ENCODE measurements at regions not wholly inside any gene's neighbourhood (a gene's known extent, or its start where the extent isn't known, plus 50 kb on each side); places are given as distances from the start of the nearest gene placed in this dataset.

GRCh38 chr12:77777274-77777673 is 53.4 kb upstream of the NAV3 start:
- Mint-ChIP-seq H3K27me3 (ENCODE audit: low read depth) (no peaks in the 10 kb centered on the region), H3K36me3 (ENCODE audit: insufficient read depth) (no peaks in the 10 kb centered on the region), H3K9me3 (peaks cover 3% of the 10 kb centered on the region), H3K4me3 (no peak overlapping the region), H3K4me1 (ENCODE audit: low read depth) (no peaks in the 10 kb centered on the region)
- ATAC-seq (no peak), DNase-seq (no peak)

GRCh38 chr12:77774761-77775160 is 55.9 kb upstream of the NAV3 start:
- peaks cover 8% of the 10 kb centered on the region for H3K9me3 Mint-ChIP-seq
- H3K27me3 Mint-ChIP-seq (ENCODE audit: low read depth) = no peaks in the 10 kb centered on the region
- H3K4me1 Mint-ChIP-seq (ENCODE audit: low read depth) = no peaks in the 10 kb centered on the region
- DNase-seq = no peak
- H3K4me3 Mint-ChIP-seq = no peak overlapping the region
- no peak for ATAC-seq
- H3K36me3 Mint-ChIP-seq (ENCODE audit: insufficient read depth) = no peaks in the 10 kb centered on the region

GRCh38 chr12:77772676-77773298 is 57.9 kb upstream of the NAV3 start:
- no peak for ATAC-seq
- H3K4me1 Mint-ChIP-seq (ENCODE audit: low read depth) = no peaks in the 10 kb centered on the region
- no peaks in the 10 kb centered on the region for H3K27me3 Mint-ChIP-seq (ENCODE audit: low read depth)
- H3K36me3 Mint-ChIP-seq (ENCODE audit: insufficient read depth) = no peaks in the 10 kb centered on the region
- no peak for DNase-seq
- no peak overlapping the region for H3K4me3 Mint-ChIP-seq
- H3K9me3 Mint-ChIP-seq = peaks cover 12% of the 10 kb centered on the region

GRCh38 chr12:77768558-77768957 is 62.1 kb upstream of the NAV3 start:
- no peak for ATAC-seq
- no peak for DNase-seq
- Mint-ChIP-seq H3K9me3 (peaks cover 11% of the 10 kb centered on the region), H3K4me3 (no peak overlapping the region), H3K27me3 (ENCODE audit: low read depth) (no peaks in the 10 kb centered on the region), H3K36me3 (ENCODE audit: insufficient read depth) (no peaks in the 10 kb centered on the region), H3K4me1 (ENCODE audit: low read depth) (no peaks in the 10 kb centered on the region)

GRCh38 chr12:77767756-77768343 is 62.8 kb upstream of the NAV3 start:
- Mint-ChIP-seq H3K4me3 (no peak overlapping the region), H3K4me1 (ENCODE audit: low read depth) (no peaks in the 10 kb centered on the region), H3K36me3 (ENCODE audit: insufficient read depth) (no peaks in the 10 kb centered on the region), H3K27me3 (ENCODE audit: low read depth) (no peaks in the 10 kb centered on the region), H3K9me3 (peaks cover 11% of the 10 kb centered on the region)
- no peak for DNase-seq
- ATAC-seq = no peak

- H3K4me1 Mint-ChIP-seq (ENCODE audit: low read depth) = no peaks in the 10 kb centered on the region
- ATAC-seq = no peak
Measured at GRCh38 chr12:77767335-77767734, 63.4 kb upstream of the NAV3 start.

GRCh38 chr12:77766224-77766623 is 64.5 kb upstream of the NAV3 start:
- Mint-ChIP-seq H3K4me1 (ENCODE audit: low read depth) (no peaks in the 10 kb centered on the region), H3K36me3 (ENCODE audit: insufficient read depth) (no peaks in the 10 kb centered on the region), H3K9me3 (peaks cover 11% of the 10 kb centered on the region), H3K4me3 (no peak overlapping the region), H3K27me3 (ENCODE audit: low read depth) (no peaks in the 10 kb centered on the region)
- DNase-seq (no peak), ATAC-seq (no peak)

More at GRCh38 chr12:77767335-77767734, 63.4 kb upstream of the NAV3 start:
- Mint-ChIP-seq H3K36me3 (ENCODE audit: insufficient read depth) (no peaks in the 10 kb centered on the region), H3K4me3 (no peak overlapping the region), H3K27me3 (ENCODE audit: low read depth) (no peaks in the 10 kb centered on the region), H3K9me3 (peaks cover 11% of the 10 kb centered on the region)
- DNase-seq = no peak

- H3K4me1 Mint-ChIP-seq (ENCODE audit: low read depth) = no peaks in the 10 kb centered on the region
- DNase-seq (no peak), ATAC-seq (no peak)
- peaks cover 13% of the 10 kb centered on the region for H3K9me3 Mint-ChIP-seq
- H3K4me3 Mint-ChIP-seq = no peak overlapping the region
- no peaks in the 10 kb centered on the region for H3K27me3 Mint-ChIP-seq (ENCODE audit: low read depth)
- no peaks in the 10 kb centered on the region for H3K36me3 Mint-ChIP-seq (ENCODE audit: insufficient read depth)
Measured at GRCh38 chr12:77761286-77761685, 69.4 kb upstream of the NAV3 start.

- no peak for ATAC-seq
- Mint-ChIP-seq H3K4me1 (ENCODE audit: low read depth) (no peaks in the 10 kb centered on the region), H3K4me3 (no peak overlapping the region), H3K36me3 (ENCODE audit: insufficient read depth) (no peaks in the 10 kb centered on the region), H3K27me3 (ENCODE audit: low read depth) (no peaks in the 10 kb centered on the region), H3K9me3 (peaks cover 13% of the 10 kb centered on the region)
- no peak for DNase-seq
Measured at GRCh38 chr12:77760271-77761025, 70.2 kb upstream of the NAV3 start.

GRCh38 chr12:77754086-77754485 is 76.6 kb upstream of the NAV3 start:
- Mint-ChIP-seq H3K36me3 (ENCODE audit: insufficient read depth) (no peaks in the 10 kb centered on the region), H3K9me3 (peaks cover 10% of the 10 kb centered on the region), H3K4me1 (ENCODE audit: low read depth) (no peaks in the 10 kb centered on the region), H3K4me3 (no peak overlapping the region), H3K27me3 (ENCODE audit: low read depth) (no peaks in the 10 kb centered on the region)
- ATAC-seq = no peak
- no peak for DNase-seq

- no peak overlapping the region for H3K4me3 Mint-ChIP-seq
- DNase-seq (no peak), ATAC-seq (no peak)
- H3K27me3 Mint-ChIP-seq (ENCODE audit: low read depth) = no peaks in the 10 kb centered on the region
- H3K4me1 Mint-ChIP-seq (ENCODE audit: low read depth) = no peaks in the 10 kb centered on the region
- H3K9me3 Mint-ChIP-seq = peaks cover 10% of the 10 kb centered on the region
- H3K36me3 Mint-ChIP-seq (ENCODE audit: insufficient read depth) = no peaks in the 10 kb centered on the region
Measured at GRCh38 chr12:77751939-77752338, 78.8 kb upstream of the NAV3 start.

- Mint-ChIP-seq H3K36me3 (ENCODE audit: insufficient read depth) (no peaks in the 10 kb centered on the region), H3K4me1 (ENCODE audit: low read depth) (no peaks in the 10 kb centered on the region), H3K4me3 (no peak overlapping the region), H3K9me3 (peaks cover 8% of the 10 kb centered on the region), H3K27me3 (ENCODE audit: low read depth) (no peaks in the 10 kb centered on the region)
- ATAC-seq (no peak), DNase-seq (no peak)
Measured at GRCh38 chr12:77746096-77746495, 84.6 kb upstream of the NAV3 start.

- ATAC-seq (no peak), DNase-seq (no peak)
- Mint-ChIP-seq H3K27me3 (ENCODE audit: low read depth) (no peaks in the 10 kb centered on the region), H3K4me3 (no peak overlapping the region), H3K9me3 (peaks cover 10% of the 10 kb centered on the region), H3K36me3 (ENCODE audit: insufficient read depth) (no peaks in the 10 kb centered on the region), H3K4me1 (ENCODE audit: low read depth) (no peaks in the 10 kb centered on the region)
Measured at GRCh38 chr12:77745624-77746023, 85.1 kb upstream of the NAV3 start.

GRCh38 chr12:77742631-77743030 is 88.1 kb upstream of the NAV3 start:
- ATAC-seq (no peak), DNase-seq (no peak)
- Mint-ChIP-seq H3K27me3 (ENCODE audit: low read depth) (no peaks in the 10 kb centered on the region), H3K4me1 (ENCODE audit: low read depth) (no peaks in the 10 kb centered on the region), H3K4me3 (no peak overlapping the region), H3K9me3 (peaks cover 14% of the 10 kb centered on the region), H3K36me3 (ENCODE audit: insufficient read depth) (no peaks in the 10 kb centered on the region)

- no peaks in the 10 kb centered on the region for H3K36me3 Mint-ChIP-seq (ENCODE audit: insufficient read depth)
- H3K4me1 Mint-ChIP-seq (ENCODE audit: low read depth) = no peaks in the 10 kb centered on the region
- no peak for DNase-seq
- no peaks in the 10 kb centered on the region for H3K27me3 Mint-ChIP-seq (ENCODE audit: low read depth)
- no peak for ATAC-seq
- H3K4me3 Mint-ChIP-seq = no peak overlapping the region
- peaks cover 14% of the 10 kb centered on the region for H3K9me3 Mint-ChIP-seq
Measured at GRCh38 chr12:77741974-77742517, 88.6 kb upstream of the NAV3 start.
